ENCODE measurements at regions not wholly inside any gene's neighbourhood (a gene's known extent, or its start where the extent isn't known, plus 50 kb on each side); places are given as distances from the start of the nearest gene placed in this dataset.

DNA sequence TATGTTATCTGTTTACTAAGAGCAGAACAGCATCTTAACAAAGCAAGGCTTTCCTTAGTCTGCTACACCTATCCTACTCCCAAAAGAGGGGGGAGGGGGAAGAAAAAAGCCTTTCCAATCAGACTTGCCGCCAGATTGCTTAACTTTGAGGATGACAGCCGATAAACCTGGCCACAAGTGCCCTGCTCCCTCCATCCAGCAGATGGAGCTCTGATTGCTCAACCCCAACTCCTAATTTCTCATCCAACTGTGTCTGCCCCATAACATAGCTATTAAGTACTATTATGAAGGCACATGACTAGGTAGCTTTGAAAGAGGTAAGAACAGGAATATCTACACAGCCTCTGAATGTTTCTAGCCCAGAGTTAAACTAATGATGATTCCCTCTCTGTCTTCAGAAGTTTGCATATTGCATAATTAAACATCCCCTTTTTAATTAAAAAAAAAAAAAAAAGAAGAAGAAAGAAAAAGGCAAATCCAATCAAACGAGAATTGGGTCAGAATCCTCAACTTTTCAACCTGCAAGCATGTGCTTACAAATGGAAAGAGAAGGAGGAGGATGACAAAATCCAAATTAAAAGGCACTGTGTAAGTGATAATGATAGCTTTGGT is 247.4 kb downstream of the GALC start:
- TF ChIP-seq TAF1 (CRISPR knock-in tag; IDR thresholded peaks at IDR 0.05) (no peak), ATF1 (CRISPR knock-in tag; IDR thresholded peaks at IDR 0.05) (no peak), ETV5 (CRISPR knock-in tag; IDR thresholded peaks at IDR 0.05; ENCODE audit: borderline replicate concordance) (no peak), HES4 (CRISPR knock-in tag; IDR thresholded peaks at IDR 0.05; ENCODE audit: borderline replicate concordance) (no peak)
